ENCODE measurements at regions not wholly inside any gene's neighbourhood (a gene's known extent, or its start where the extent isn't known, plus 50 kb on each side); places are given as distances from the start of the nearest gene placed in this dataset.

DNA sequence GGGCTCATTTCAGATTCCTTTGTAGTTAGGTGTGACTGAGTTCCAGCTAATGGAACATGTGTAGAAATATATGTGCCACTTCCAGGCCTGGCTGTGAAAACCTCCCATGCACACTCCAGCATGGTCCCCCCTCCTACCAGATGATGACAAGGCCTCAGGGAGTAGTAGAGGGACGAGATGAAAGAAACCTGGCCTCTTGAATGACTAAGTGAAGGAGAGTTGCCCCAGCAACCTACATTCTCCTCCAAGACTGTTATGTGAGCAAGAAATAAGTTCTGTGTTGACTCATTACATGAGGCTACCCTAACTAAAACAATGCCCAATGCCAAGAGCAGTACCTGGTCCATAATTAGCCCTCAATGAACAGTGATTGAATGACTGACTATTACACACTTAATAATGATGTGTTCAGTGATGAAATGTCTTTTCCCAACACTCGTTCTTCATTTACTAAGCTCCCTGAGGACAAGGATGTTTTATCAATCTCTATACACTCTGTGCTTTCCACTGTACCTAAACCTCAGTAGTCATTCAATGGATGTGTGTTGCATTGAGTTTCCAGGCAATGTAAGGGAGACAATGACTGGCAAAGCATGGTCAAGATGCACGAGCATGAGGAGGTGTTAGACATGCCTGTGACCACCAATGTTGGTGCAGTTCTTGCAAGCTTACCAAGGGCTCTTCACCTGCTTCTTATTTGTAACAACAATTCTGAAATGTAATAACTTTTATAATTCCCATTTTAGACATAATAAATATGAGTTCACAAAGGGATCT lies 62.0 kb upstream of the BCL6 start (continued):
- TF ChIP-seq CTCF (IDR thresholded peaks at IDR 0.05 in 2 of 3, conservative IDR thresholded peaks at IDR 0.05 in 1 of 3; ENCODE audit: control insufficient read depth in 2 of 3, extremely low read depth in 1 of 3, insufficient read depth in 1 of 3, low read depth in 3 of 3, low read length in 3 of 3) (no peak), ZNF622 (IDR thresholded peaks at IDR 0.05) (no peak), NR2F1 (conservative IDR thresholded peaks at IDR 0.05) (no peak), SMARCA5 (IDR thresholded peaks at IDR 0.05) (no peak), HCFC1 (IDR thresholded peaks at IDR 0.05; ENCODE audit: low read length) (no peak), TBL1XR1 (IDR thresholded peaks at IDR 0.05; ENCODE audit: low read depth, low read length) (no peak), ZNF384 (IDR thresholded peaks at IDR 0.05; ENCODE audit: borderline replicate concordance, low read depth, low read length) (no peak), SIX5 (IDR thresholded peaks at IDR 0.05; ENCODE audit: low read depth, low read length, severe bottlenecking) (no peak), BCL3 (IDR thresholded peaks at IDR 0.05; ENCODE audit: borderline replicate concordance, insufficient read depth, low read depth, low read length, poor library complexity, severe bottlenecking) (no peak), RUNX3 (IDR thresholded peaks at IDR 0.05; ENCODE audit: low read length) (peak; percentile 7; the same call in 1 of the 2 replicates), FOXK2 (IDR thresholded peaks at IDR 0.05) (no peak), ZNF592 (IDR thresholded peaks at IDR 0.05) (no peak), SP1 (IDR thresholded peaks at IDR 0.05; ENCODE audit: low read depth, low read length) (no peak), EED (IDR thresholded peaks at IDR 0.05; ENCODE audit: low read depth) (peak; percentile 46; the same call in 1 of the 2 replicates), TCF7 (IDR thresholded peaks at IDR 0.05; ENCODE audit: borderline replicate concordance) (peak; percentile 77; the same call in 1 of the 2 replicates), BCLAF1 (IDR thresholded peaks at IDR 0.05) (no peak), NBN (IDR thresholded peaks at IDR 0.05) (no peak), STAT1 (conservative IDR thresholded peaks at IDR 0.05) (no peak)
- TF ChIP-seq, protein P1, sequence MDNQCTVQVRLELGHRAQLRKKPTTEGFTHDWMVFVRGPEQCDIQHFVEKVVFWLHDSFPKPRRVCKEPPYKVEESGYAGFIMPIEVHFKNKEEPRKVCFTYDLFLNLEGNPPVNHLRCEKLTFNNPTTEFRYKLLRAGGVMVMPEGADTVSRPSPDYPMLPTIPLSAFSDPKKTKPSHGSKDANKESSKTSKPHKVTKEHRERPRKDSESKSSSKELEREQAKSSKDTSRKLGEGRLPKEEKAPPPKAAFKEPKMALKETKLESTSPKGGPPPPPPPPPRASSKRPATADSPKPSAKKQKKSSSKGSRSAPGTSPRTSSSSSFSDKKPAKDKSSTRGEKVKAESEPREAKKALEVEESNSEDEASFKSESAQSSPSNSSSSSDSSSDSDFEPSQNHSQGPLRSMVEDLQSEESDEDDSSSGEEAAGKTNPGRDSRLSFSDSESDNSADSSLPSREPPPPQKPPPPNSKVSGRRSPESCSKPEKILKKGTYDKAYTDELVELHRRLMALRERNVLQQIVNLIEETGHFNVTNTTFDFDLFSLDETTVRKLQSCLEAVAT (IDR thresholded peaks at IDR 0.05), result no peak
